IPS DF 19.7 (cell line): ENCODE measurements at regions not wholly inside any gene's neighbourhood (a gene's known extent, or its start where the extent isn't known, plus 50 kb on each side); places are given as distances from the start of the nearest gene placed in this dataset.

Experiments
- DNase-seq: peaks from one replicate; pipeline ENCODE4 v3.0.0-alpha.2; 2013; ENCODE audit warnings: low read depth, low spot score

DNA sequence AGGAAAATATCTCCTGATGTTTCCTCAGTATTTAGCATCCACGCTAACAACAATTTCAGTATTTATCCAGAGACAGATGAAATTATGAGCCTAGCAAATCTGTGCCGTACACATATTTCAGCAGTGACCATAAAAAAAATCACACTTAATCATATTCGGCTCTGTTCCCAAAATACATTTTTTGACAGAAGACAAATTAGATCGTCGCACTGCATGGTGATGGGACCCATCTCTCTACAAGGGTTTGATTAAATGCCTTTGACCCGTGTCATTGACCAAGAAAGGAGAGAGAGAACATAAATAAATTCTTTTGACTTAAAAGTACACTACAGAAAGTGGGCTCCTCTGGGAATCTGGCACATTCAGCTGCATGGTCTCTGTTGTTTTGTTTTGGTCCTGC, 215.3 kb upstream of the SEMA6D start:
- no peak for DNase-seq

- DNase-seq, result no peak
Measured at GRCh38 chr15:47503876-47504275, 213.4 kb upstream of the SEMA6D start.

- no peak for DNase-seq
Measured at GRCh38 chr15:47504624-47505256, 212.6 kb upstream of the SEMA6D start.

DNA sequence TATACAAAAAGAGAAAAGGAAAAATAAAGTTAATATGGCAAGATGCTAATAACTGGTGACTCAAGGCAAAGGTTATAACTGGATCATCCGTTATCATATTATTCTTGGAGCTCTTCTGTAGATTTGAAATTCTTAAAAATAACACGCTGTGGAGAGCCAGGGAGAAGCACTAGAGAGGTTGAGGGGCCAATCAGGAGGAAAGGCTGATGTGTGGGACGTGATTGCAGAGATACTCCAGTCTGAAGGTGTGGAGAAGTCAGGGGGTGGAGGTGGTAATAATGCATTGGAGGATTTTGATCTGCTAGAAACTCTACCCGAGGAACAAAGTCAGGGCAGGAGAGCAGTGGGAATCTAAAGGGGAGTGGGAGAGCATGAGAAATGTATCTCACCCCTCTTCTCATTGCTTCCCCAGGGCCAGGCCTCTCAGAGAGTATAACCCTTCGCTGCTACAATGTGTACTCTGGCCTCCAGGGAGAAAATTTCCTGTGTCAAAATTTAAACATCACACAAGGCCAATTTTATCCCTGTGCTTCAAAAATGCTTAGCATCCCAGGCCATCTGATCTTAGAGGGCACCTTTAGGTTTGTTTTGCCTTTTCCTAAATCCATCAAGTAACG, 211.5 kb upstream of the SEMA6D start:
- DNase-seq, result no peak

- DNase-seq, result no peak
Measured at GRCh38 chr15:47506329-47507100, 210.8 kb upstream of the SEMA6D start.

- no peak for DNase-seq
Measured at GRCh38 chr15:47507221-47507985, 209.9 kb upstream of the SEMA6D start.

GRCh38 chr15:47511261-47511660, 206.0 kb upstream of the SEMA6D start:
- DNase-seq, result no peak

- no peak for DNase-seq
Measured at GRCh38 chr15:47513471-47513870, 203.8 kb upstream of the SEMA6D start.

DNA sequence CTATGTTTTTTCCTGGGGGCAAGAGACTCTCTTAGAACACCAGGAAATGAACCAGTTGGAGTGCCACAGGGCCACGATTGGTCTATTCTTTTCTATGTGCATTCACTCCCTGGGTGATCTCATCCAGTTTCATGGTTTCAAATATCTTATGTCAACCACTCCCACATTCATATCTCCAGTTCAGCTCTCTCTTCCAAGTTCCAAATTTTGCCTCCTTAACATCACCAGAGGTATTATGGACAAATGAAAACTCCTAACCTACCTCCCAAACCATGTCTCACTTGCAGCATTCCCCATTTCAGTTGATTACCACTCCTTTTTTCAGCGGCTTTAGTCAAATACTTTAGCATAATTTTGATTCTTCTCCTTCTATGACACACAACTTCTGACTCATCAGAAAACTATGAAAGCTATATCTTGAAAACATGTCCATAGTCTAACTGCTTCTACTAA, 203.1 kb upstream of the SEMA6D start:
- no peak for DNase-seq

- no peak for DNase-seq
Measured at GRCh38 chr15:47516558-47516957, 200.7 kb upstream of the SEMA6D start.

GRCh38 chr15:47516972-47517371, 200.3 kb upstream of the SEMA6D start:
- DNase-seq, result no peak

GRCh38 chr15:47517737-47518136, 199.6 kb upstream of the SEMA6D start:
- DNase-seq, result no peak

DNA sequence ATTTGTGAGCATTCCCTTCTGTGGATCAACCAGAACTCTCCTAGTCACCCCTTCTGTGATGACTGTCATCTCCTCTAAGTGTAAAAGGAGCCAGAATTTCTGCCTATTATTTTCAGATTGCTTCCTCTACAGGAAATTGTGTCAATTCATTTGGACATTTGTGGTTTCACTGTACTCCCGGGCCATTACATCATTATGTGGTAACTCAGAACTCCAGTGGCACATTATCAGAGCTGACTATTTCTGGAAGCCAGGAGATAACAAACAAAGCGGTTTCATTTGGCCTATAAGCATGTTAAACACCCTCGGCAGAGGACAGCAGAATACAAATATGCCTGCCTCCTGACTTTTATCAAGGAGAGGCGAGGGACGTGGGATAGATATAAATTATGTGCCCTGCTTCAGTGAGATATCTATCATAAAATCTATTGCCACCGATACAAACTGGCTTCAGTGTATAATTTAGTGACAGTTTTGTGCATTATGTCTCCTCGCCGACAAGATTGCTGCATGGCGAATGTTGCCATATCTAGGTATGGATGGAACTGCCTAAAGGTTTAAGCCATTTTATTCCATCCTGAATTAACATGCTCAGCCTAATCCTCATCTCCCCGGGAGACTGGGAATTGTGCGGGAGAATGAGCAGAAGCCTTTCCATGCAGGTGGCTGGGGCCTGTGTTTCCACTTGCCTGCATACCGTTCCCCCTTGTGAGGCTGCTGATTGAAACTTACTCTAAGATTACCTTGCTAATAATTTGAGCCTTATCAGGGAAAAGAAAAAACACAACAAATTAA, 193.4 kb upstream of the SEMA6D start:
- DNase-seq, result no peak

DNA sequence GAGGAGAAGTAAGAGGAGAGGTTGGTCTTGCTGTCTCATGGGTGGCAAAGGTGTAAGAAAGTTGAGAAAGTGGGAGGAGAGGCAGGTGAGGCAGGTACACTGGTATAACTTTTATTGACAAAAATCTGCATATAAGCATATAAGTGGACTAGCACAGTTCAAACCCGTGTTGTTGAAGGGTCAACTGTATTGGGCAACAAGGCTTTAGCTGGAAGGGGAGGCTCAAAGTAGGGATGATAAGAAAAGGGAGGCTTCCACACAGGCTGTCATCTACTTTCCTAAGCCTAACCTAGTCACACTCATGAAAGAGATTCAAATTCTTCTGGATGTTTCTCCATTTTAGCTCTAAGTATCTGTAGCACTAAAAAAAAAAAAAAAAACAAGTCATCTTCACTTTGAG, 188.1 kb upstream of the SEMA6D start:
- no peak for DNase-seq

- DNase-seq, result no peak
Measured at GRCh38 chr15:47534673-47535072, 182.6 kb upstream of the SEMA6D start.

- no peak for DNase-seq
Measured at GRCh38 chr15:47541562-47541961, 175.7 kb upstream of the SEMA6D start.

- no peak for DNase-seq
Measured at GRCh38 chr15:47542312-47542989, 174.9 kb upstream of the SEMA6D start.

DNA sequence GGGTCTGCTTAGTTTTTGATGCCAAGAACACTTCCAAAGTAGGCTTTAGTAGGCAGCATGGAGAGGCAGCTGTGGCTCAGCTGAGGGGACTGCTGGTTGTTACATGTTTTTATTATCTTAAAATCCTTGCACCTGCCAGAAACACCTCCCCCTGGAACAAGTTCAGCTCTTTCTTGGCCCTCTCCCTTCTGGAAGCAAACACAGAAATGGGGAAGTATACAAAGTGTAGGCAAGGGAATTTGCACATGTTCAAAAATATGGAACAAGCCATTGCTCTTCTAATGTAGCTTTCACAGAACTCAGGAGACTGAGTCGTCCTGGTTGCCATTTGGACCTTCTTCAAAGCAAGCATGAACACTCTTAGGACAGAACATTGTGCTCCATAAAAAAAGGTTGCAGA, 169.1 kb upstream of the SEMA6D start:
- no peak for DNase-seq

DNA sequence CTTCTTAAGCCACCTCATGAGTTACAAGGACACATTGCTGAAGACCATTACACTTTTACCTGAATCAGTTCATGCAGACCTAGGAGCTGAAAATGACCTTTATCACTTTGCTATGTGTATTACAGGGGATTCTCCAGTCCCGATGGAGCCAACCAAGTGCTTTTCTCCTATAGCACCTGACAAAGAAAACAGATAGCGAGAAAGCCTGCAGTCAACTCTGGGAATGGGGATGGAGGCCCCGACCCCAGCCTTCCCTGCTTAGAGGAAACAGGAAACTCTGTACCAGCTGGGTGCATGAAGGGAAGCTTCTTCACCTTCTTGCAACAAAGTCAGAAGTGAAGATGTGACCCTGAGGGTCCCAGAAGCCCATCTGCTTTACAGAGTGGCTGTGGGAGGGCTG, 168.3 kb upstream of the SEMA6D start:
- DNase-seq, result no peak

- DNase-seq, result no peak
Measured at GRCh38 chr15:47551079-47551478, 166.2 kb upstream of the SEMA6D start.

DNA sequence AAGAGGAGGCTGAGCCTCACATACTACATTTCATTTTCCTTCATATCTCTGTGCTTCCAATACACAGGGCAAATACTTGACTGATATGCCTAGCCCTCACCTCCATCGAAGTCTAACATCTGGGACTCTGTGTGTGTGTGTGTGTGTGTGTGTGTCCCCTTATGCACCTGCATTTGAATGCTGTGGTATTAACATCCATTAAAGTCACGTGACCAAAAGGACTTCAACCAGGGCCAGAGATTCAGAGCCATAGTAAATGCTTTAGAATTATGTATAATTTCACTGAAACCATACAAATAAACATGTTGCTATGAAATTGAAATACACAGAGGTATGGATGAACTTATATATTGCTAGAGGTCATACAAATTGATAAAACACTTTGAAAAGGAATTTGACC, 165.8 kb upstream of the SEMA6D start:
- DNase-seq, result no peak
